GM19467 (cell line): ENCODE measurements at regions not wholly inside any gene's neighbourhood (a gene's known extent, or its start where the extent isn't known, plus 50 kb on each side); places are given as distances from the start of the nearest gene placed in this dataset.
"Not testable (repeated sequence)": the region's sequence is repeated elsewhere in the genome, so short reads cannot be mapped to it uniquely, and the experiment has no call there.

Experiments used
- ATAC-seq: cut with Tn5 transposase; IDR thresholded peaks from one replicate; pipeline ENCODE4 v1.9.1; 2021; ENCODE audit warnings: mild to moderate bottlenecking, moderate library complexity; ENCODE audit not compliant: unreplicated experiment

GRCh38 chr5:177863822-177864446 is 81.2 kb upstream of the FAM153A start:
- not testable (repeated sequence) for ATAC-seq

DNA sequence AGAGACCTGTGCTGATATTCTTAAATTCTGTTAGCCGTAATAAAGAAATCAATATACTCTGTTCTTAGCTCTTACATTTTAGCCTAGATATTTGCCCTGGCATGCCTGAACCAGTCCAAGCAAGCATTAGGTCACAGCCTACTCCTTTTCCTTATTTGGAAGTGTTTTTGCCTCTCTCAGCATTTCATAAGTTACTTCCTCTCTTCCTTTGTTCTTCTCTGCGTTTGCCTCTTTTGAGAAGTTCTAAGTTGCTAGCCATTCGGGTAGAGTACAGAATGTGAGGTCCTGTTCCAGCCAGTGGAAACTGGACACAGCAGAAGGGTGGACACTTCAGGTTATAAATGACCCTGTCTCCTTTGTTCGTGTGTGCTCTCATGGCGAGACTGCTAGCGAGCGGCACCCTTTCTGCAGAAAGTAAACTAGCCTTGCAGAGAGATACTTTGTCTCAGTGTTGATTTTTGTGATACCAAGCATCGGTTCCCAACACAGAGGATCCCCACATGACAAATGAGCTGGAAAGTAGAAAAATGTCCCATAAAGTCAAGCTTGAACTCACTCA is 75.0 kb upstream of the FAM153A start:
- not testable (repeated sequence) for ATAC-seq

GRCh38 chr5:177856474-177856873 is 73.8 kb upstream of the FAM153A start:
- ATAC-seq = not testable (repeated sequence)

DNA sequence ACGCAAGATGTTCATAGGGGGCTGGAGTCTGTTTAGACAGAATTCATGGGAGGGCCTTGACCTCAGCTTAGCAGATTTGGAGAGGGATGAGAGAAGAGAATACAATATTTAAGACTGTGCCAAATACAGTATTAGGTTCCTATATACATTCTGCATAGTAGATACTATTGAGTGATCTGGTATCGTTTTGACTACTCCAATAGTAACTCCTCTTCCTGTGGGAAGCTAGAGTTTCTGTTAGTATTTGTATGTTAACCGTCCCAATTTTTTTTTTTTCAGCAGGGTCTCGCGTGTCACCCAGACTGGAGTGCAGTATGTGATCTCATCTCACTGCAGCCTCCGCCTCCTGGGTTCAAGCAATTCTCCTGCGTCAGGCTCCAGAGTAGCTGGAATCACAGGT is 65.2 kb upstream of the FAM153A start:
- not testable (repeated sequence) for ATAC-seq

DNA sequence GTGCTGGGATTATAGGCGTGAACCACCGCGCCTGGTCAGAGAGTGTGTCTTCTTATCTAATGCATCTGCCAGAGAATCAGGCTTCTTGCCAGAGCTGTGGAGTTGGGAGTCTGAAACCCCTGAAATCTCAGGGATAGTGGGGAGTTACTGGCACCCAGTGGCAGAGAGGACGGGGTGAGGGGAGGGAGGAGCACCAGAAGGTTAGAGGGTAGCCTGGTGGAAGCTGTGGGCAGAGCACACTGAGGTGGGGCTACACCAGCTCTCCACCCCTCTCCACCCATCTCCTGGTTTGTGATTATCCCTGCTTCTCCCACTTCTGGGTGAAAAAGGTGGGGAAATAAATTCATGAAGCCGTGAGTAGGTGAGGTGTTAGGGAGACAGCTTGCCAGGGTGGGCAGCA is 63.9 kb upstream of the FAM153A start:
- not testable (repeated sequence) for ATAC-seq

DNA sequence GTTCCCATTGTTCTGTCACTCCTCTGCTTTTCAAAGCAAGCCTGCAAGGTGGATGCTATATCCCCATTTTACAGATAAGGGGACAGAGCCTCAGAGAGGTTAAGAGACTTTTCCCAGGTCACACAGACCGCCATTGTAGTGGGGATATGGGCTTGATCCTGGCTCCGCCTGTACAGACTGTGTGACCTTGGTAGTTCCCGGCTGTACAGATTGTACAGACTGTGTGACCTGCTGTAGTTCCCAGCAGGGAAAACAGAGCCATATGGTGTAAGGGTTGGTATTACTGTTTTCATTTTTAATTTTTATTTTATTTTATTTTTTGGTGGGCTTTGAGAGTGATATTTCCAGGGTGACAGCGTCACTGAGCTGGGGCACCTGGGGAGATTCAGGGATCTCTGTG is 63.2 kb upstream of the FAM153A start:
- not testable (repeated sequence) for ATAC-seq

GRCh38 chr5:177836191-177836590 is 53.5 kb upstream of the FAM153A start:
- not testable (repeated sequence) for ATAC-seq
